GM03348 (cell line): ENCODE measurements at regions not wholly inside any gene's neighbourhood (a gene's known extent, or its start where the extent isn't known, plus 50 kb on each side); places are given as distances from the start of the nearest gene placed in this dataset.
"Not testable (repeated sequence)": the region's sequence is repeated elsewhere in the genome, so short reads cannot be mapped to it uniquely, and the experiment has no call there.

Source experiments
- DNase-seq: peaks from one replicate; pipeline ENCODE4 v3.0.0; 2012; ENCODE audit warnings: low spot score

DNA sequence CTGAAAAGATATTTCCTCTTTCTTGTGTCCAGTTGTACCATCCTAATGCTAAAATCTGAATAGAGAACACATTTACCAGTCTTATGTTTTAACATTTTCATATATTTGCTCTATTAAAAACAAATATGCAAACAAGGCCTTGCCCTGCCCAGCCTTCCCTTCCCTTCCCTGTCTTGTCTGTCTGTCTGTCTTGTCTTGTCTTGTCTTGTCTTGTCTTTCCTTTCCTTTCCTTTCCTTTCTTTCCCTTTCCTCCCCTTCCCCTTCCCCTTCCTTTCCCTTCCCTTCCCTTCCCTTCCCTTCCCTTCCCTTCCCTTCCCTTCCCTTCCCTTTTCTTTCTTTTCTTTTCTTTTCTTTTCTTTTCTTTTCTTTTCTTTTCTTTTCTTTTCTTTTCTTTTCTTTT lies 1103.5 kb downstream of the STIM2 start:
- DNase-seq: no peak

DNA sequence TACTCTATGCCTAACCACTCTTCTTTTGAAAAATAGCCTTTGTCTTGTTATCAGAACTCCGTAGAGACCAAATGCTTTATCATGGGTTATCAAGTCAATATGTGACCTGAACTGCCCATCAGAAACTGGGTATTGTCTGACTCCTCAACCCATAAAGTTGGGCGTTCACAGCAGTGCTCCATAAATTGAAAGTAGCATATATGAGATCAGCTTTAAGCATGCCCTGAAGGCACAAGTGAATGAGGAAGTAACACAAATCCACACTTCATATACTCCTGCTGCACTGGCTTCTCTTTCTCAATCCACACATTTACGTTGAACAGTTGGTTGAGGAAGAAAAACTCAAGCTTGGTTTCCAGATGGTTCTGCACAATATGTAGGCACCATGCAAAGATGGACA lies 1106.0 kb downstream of the STIM2 start:
- no peak for DNase-seq

DNA sequence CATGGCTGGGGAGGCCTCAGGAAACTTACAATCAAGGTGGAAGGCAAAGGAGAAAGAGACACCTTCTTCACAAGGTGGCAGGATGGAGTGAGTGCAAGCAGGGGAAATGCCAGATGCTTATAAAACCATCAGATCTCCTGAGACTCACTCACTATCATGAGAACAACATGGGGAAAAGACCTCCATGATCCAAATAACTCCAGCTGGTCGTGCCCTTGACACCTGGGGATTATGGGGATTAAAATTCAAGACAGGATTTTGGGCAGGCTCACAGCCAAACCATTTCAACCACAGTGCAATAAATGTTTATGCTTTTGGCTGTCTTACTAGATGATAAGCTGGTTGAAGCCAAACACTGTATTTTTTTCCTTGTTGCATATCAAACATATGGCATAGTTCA lies 1112.4 kb downstream of the STIM2 start:
- DNase-seq: no peak

DNA sequence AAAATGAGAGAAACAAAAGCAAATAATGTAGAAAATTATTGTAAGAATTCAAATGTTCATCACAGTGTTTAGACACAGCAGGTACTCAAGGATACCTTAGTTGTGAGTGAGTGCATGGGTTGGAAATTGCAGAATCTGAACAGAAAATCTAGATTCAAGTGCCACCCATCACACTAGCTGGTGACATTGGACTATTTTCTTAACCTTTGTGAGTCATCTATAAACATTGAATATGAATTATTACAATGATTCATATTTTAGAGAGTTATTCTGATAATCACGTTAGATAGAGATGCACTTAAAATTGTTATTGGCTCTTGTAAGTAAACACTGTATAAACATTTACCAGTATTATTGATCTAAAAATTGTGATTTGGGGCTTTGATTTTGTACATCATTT lies 1113.1 kb downstream of the STIM2 start:
- DNase-seq: no peak

DNA sequence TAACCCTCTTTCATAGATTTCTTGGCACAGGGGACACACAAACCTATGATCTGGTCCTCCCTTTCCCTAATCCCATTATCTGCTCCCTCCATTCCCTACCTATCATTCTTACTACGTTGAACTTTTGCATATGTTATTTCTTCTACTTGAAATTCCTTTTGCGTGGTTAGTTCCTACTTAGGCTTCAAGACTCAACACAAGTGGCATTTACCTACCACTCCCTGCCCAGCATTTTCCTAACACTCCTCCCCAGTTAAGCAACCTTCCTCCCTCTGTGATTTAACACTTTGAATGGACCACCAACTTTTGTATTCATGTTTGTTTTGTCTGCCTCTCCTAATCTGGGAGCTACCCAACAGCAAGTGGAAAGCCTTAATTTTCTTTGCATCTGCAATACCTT lies 1113.7 kb downstream of the STIM2 start:
- DNase-seq: no peak

DNA sequence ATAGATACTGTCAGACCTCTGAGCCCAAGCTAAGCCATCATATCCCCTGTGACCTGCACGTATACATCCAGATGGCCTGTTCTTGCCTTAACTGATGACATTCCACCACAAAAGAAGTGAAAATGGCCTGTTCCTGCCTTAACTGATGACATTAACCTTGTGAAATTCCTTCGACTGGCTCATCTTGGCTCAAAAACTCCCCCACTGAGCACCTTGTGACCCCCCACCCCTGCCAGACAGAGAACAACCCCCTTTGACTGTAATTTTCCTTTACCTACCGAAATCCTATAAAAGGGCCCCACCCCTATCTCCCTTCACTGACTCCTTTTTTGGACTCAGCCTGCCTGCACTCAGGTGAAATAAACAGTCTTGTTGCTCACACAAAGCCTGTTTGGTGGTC lies 1114.2 kb downstream of the STIM2 start:
- DNase-seq: not testable (repeated sequence)

DNA sequence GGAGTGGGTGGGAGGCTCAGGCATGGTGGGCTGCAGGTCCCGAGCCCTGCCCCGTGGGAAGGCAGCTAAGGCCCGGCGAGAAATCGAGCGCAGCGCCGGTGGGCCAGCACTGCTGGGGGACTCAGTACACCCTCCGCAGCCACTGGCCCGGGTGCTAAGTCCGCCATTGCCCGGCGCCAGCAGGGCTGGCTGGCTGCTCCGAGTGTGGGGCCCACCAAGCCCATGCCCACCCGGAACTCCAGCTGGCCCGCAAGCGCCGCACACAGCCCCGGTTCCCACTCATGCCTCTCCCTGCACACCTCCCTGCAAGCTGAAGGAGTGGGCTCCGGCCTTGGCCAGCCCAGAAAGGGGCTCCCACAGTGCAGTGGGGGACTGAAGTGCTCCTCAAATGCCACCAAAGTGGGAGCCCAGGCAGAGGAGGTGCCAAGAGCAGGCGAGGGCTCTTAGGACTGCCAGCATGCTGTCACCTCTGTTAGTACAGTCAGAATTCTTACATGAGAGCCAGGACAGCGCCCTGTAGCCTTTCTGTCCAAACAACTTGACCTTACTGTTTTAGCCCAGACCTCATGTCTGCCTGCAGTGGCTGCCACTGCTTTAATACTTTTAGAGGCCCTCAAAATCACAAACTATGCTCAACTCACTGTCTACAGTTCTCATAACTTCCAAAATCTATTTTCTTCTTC lies 1117.9 kb downstream of the STIM2 start:
- not testable (repeated sequence) for DNase-seq

DNA sequence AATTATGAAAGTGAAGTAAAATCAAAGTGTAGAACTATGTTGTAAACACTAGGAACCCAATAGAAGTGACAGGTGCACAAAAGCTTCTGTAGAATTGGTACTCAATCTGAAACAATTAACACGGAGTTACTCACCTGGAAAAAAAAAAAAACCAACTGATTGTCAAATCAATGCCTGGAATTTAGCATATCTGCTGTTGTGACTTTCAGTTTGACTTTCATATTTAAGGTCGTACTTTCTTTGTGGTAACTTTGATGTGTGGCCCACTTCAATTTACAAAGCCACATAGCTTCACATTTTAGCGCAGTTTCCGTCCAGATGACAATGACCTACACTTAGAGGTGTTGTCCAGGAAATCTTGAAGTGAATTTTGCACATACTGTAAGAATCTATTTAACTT lies 1124.9 kb downstream of the STIM2 start:
- DNase-seq: no peak

DNA sequence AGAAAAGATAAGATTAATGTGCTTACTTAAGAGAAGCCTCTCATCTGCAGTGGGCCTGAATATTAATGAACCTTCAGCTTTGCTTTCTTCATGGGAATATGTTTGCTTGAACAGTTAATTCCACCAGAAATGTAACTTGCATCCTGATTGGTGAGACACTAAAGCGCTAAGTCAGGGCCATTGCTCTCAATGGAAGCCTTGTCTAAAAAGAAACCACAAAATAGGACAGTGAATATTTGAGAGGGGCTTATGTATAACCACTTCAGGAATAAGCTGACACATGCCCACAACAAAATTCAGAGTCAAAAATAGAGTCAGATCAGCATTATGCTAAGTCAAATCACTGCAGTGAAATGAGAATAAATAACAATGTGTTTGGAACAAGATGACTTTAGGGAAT lies 1125.8 kb downstream of the STIM2 start:
- no peak for DNase-seq

DNA sequence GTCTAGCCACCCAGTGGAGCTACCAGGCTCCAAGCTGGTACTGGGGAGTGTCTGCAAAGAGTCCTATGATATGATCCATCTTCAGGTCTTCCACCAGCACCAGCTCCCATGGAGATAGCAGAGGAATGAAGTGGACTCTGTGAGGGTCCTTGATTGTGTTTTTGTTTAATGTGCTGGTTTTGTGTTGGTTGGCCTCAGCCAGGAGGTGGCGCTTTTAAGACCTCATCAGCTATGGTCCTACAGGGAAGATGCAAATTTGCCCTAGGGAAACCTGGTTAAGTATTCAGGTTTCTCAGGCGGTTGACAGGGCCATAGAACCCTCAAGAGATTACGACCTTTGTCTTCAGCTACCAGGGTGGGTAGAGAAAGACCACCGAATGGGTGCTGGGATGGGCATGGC lies 1141.1 kb downstream of the STIM2 start:
- DNase-seq: no peak

DNA sequence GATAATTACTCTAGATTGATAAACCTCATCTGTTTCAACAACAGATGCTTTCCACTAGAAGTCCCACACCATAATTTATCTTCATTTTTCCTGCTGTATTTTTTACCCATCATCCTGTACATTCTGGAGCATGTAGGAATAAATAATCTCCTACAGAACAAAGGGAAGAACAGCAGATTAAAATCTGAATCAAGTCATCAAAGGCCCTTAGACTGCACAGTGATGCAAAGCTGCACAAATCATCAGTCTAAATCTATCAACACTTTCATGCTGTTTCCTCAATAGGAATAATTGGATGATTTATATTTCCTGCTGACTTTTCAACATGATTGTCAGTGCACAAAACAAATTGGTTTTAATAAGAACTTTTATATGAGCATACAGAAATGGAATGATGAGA lies 1143.9 kb downstream of the STIM2 start:
- DNase-seq: no peak

DNA sequence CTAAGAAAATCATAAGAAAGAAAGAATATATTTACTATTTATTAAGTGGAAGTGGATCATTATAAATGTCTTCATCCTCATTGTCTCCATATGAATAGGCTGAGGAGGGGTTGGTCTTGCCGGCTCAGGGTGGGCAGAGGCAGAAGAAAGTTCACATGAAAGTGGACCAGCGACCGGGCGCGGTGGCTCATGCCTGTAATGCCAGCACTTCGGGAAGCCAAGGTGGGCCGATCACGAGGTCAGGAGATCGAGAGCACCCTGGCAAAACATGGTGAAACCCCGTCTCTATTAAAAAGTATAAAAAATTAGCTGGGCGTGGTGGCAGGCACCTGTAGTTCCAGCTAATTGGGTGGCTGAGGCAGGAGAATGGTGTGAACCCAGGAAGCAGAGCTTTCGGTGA lies 1145.4 kb downstream of the STIM2 start:
- no peak for DNase-seq

DNA sequence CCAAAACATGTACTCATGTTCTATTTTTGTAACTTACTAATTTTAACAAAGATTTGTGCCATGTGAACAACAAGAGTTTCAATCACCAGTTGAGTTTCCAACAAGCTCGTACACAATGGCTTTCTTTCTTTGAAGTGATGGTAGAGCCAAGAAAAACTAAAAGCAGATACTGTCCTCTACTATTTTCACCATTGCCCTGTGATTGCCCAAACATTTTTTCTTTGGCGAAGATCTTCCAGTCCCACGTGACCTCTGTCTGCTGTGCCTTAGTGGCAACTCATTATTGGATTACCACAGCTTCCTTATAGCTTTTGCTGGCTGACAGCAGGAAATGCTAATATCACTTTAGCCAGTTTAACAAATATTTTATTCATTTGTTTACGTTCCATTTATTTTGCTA lies 1147.1 kb downstream of the STIM2 start:
- DNase-seq: no peak

DNA sequence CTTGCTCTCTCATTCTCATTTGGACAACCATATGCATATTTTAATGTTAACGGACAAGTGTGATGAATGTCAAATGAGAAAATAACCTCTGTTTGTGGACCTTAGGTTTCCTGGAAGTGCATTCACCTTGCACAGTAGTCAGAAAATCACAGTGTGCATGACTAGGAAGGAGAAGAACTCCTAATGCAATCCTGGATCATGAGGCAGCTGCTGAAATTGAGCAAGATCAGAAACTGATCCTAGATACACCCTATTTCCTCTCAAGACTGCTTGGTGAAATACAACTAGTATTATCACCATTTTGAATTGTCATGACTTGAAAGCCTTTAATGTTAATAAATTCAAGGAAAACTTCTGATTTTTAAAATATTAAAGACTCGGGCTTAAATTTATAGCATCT lies 1148.9 kb downstream of the STIM2 start:
- peak; percentile 48 for DNase-seq

DNA sequence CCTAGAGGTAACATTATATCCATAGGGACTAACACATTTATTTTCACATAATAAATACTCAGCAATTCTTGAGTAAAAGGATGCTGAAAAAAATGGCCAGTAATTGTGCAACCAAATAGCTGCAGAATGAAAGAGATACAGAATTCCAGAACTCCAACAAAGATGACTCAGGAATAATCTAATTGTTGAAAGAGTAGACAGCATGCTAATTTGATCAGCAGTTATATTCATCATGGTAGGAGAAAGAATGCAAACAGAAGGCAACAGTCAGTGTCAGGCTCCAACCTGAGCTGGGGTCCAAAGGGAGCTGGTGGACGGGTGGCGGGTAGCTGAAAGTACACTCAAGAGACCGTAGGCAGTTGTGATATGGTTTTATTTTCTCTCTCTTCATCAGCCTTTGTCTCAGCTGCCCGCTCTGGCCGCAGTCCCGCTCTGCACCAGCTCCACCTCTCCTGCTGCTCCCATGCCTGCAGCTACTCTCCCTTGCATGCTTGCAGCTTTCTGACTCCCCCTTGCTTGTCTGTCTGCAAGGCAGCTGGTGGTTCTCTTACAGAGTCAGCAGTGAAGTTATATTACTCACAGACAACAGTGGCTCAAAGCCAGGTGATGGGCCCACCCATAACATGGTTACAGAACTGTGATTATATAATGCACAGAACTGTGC lies 1150.1 kb downstream of the STIM2 start:
- DNase-seq: peak; percentile 61

DNA sequence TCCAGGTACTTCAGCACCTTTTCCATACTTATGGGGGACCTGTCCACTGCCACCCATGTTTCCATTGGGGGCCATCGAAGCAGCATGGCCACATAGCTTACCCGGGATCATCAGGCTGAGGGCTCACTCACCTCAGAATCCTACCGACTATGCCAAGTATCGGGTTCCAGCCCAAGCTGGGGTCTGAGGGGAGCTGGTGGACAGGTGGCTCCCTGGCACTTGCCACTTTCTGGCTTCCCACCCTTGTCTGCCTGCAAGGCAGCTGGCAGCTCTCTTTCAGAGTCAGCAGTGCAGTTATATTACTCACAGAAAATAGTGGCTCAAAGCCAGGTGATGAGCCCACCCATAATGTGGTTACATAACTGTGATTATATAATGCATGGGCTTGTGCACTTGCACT lies 1153.8 kb downstream of the STIM2 start:
- no peak for DNase-seq

DNA sequence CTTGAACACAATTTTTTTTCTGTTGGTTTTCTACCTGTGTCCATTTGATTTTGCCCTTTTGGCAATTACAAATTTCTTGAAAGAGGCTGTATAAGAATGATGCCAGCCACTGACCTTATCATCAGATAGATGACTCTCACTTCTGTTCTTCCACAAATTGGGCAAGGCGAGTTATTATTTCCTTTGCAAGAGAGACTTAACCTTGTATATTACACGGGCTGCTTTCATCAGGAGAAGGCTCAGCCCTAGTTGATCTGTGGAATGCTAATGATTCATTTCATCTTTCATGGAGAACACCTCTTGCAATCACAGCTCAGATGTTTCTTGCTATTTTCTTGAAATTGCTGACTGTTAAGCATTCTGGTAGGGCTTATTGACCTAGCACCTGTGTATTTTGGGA lies 1155.4 kb downstream of the STIM2 start:
- no peak for DNase-seq

DNA sequence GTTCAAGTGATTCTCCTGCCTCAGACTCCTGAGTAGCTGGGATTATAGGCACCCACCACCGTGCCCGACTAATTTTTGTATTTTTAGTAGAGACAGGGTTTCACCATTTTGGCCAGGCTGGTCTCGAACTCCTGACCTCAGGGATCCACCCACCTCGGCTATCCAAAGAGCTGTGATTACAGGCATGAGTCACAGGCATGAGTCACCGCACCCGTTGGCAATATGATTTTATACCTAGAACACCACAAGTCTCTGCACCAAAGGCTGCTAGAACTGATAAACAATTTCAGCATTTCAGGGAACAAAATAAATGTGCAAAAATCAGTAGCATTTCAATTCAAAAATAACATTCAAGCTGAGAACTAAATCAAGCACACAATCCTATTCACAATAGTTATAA lies 1177.6 kb downstream of the STIM2 start:
- not testable (repeated sequence) for DNase-seq

DNA sequence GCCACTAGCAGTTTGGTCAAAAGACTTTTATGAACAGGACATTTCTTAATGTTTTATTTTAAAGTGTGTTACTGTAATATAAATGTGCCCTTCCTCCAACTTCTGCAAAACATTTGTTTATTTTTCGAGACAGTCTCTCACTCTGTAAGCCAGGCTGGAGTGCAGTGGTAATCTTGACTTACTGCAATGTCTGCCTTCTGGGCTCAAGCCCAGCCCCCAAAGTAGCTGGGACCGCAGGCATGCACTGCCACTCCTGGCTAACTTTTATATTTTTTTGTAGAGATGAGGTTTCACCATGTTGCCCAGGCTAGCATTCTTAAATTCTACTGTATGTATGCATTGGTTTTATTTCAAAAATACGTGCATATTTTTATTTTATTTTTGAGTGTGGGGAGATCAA lies 1201.9 kb downstream of the STIM2 start:
- no peak for DNase-seq

DNA sequence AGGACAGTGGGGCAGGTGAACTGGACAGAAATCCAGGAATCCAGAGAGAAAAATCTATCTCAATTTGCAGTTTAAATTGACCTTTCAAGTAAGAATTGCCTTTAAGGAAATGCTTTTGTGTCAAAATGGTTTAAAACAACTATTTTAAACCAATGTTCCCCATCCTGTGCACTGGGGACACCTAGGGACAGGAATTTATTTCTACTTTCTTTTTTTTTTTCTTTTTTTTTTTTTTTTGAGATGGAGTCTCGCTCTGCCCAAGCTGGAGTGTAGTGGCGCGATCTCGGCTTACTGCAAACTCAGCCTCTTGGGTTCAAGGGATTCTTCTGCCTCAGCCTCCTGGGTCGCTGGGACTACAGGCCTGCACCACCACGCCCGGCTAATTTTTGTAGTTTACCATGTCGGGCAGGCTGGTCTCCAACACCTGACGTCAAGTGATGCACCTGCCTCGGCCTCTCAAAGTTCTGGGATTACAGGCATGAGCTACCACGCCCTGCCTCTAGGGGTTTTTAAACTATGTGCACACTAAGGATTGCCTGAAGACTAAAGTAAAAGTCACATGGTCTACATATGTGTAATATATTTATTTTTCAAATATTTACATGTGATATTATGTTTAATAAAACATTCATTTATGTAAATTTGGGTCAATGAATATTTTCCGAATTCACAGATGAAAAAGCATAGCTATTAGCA lies 1213.4 kb downstream of the STIM2 start:
- DNase-seq: no peak

DNA sequence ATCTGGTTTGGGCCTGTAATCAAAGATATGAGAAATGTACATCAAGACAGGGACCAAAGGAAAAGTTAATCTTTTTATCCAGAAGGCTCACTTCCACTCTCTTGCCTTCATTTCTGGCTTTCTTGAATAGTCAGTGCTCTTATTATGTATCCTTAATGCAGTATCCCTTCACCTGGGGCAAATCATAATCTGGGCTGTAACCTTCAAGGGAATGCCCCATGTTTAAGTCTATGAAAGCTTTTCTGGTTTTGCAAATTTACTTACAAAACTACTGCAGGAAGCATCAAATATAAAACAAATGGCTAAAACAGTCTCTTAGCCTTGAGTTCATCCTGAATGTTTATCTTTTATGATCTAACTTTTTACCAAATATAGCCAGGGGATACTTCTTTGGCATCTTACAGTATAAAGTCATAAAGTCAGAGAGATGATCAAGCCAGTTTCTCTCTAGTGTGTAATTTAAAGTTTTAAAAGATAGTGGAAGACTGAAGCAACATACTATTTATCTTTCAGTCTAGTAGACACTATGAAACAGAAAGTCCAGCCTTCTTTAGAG lies 1214.8 kb downstream of the STIM2 start:
- DNase-seq: peak; percentile 12

DNA sequence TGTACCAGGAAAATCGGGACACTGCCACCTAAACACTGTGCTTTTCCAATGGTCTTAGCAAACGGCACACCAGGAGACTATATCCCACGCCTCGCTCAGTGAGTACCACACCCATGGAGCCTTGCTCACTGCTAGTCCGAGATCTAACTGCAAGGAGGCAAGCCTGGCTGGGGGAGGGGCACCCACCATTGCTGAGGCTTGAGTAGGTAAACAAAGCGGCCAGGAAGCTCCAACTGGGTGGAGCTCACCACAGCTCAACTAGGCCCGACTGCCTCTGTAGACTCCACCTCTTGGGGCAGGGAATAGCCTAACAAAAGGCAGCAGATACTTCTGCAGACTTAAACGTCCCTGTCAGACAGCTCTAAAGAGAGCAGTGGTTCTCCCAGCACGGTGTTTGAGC lies 1216.6 kb downstream of the STIM2 start:
- DNase-seq: not testable (repeated sequence)

DNA sequence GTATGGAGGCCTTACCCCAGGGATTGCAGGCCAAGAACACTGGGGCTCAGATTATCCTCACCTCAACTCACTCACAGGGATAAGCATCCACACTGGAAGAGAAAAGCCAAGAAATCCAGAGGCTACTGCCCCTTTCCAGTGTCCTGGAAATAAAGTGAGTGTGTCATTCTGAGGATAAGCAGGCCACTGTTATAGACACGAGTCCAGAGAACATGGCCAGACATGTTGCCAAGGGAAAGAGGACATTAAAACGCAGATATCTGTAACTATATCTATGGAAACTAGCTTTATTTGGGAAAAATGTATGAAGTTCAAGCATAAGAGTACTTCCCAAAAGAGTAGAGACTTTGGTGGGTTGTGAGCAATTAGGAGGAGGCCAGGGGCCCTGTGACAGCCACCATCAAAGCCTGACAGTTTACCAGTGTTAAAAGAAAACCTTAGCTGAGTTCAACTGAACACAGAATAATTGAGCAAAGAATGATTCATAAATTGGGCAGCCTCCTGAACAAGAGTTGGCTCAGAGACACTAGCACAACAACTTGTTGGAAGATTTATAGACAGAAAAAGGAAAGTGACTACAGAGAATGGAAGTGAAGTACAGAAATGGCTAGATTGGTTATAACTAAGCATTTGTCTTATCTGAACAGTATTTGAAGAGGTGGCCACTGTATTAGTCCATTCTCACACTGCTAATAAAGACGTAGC lies 1222.2 kb downstream of the STIM2 start:
- DNase-seq: peak; percentile 52
